Keratinocyte (primary cell): ENCODE measurements at regions not wholly inside any gene's neighbourhood (a gene's known extent, or its start where the extent isn't known, plus 50 kb on each side); places are given as distances from the start of the nearest gene placed in this dataset.

Source experiments
- DNase-seq: peaks from one replicate; pipeline ENCODE4 v3.0.0-alpha.2; 2011; ENCODE audit warnings: low read depth, missing footprints, low spot score
- FAIRE-seq: peaks from 2 replicates; lab custom pipeline; 2011; peaks lifted over from hg19 to GRCh38; lab: Jason Lieb, UNC
- H2AFZ ChIP-seq: 2 replicates; pipeline ENCODE4 v1.6.0; 2012; ENCODE audit warnings: low read length, control low read depth, inconsistent platforms; ENCODE audit not compliant: control insufficient read depth
- H3K27ac ChIP-seq: 2 replicates; pipeline ENCODE4 v1.5.1; 2011; ENCODE audit warnings: low read length; ENCODE audit not compliant: control insufficient read depth, insufficient read depth
- H3K27me3 ChIP-seq: 3 replicates; pipeline ENCODE4 v1.6.0; 2011; ENCODE audit warnings: low read length; ENCODE audit not compliant: control insufficient read depth, insufficient read depth; ENCODE audit errors: extremely low read depth
- H3K36me3 ChIP-seq, 2 experiments: 2 replicates in 1 of 2; 3 replicates in 1 of 2; pipeline ENCODE4 v1.5.1; 2011; ENCODE audit warnings: low read length in 2 of 2, mild to moderate bottlenecking in 1 of 2; ENCODE audit not compliant: control insufficient read depth in 2 of 2, insufficient read depth in 2 of 2; ENCODE audit errors: extremely low read depth in 1 of 2
- H3K4me1 ChIP-seq: 3 replicates; pipeline ENCODE4 v1.5.1; 2011; ENCODE audit warnings: low read length; ENCODE audit not compliant: control insufficient read depth, insufficient read depth; ENCODE audit errors: extremely low read depth
- H3K4me2 ChIP-seq: 3 replicates; pipeline ENCODE4 v1.6.0; 2011; ENCODE audit warnings: low read depth, low read length; ENCODE audit not compliant: control insufficient read depth, insufficient read depth; ENCODE audit errors: extremely low read depth
- H3K4me3 ChIP-seq, 3 experiments: fragments of 200-600 bp in 1 of 3; sonication (generic) in 1 of 3; 2 replicates in 2 of 3; 3 replicates in 1 of 3; pipeline ENCODE4 v1.5.1; 2011 to 2016; ENCODE audit warnings: low read length in 3 of 3, mild to moderate bottlenecking in 3 of 3, control low read depth in 2 of 3, inconsistent platforms in 1 of 3, low read depth in 1 of 3, mixed read lengths in 1 of 3, mixed run types in 1 of 3, moderate library complexity in 1 of 3; ENCODE audit not compliant: control insufficient read depth in 2 of 3, insufficient read depth in 2 of 3; ENCODE audit errors: extremely low read depth in 1 of 3
- H3K79me2 ChIP-seq: 2 replicates; pipeline ENCODE4 v1.6.0; 2012; ENCODE audit warnings: low read length; ENCODE audit not compliant: control insufficient read depth, insufficient read depth
- H3K9ac ChIP-seq: 3 replicates; pipeline ENCODE4 v1.6.0; 2011; ENCODE audit warnings: low read length; ENCODE audit not compliant: control insufficient read depth, insufficient read depth; ENCODE audit errors: extremely low read depth
- H3K9me1 ChIP-seq: 3 replicates; pipeline ENCODE4 v1.6.0; 2011; ENCODE audit warnings: low read length; ENCODE audit not compliant: control insufficient read depth, insufficient read depth; ENCODE audit errors: extremely low read depth
- H3K9me3 ChIP-seq: 2 replicates; pipeline ENCODE4 v1.5.1; 2012; ENCODE audit warnings: low read depth, low read length; ENCODE audit not compliant: control insufficient read depth
- H4K20me1 ChIP-seq: 3 replicates; pipeline ENCODE4 v1.6.0; 2011; ENCODE audit warnings: low read length; ENCODE audit not compliant: control insufficient read depth, insufficient read depth; ENCODE audit errors: extremely low read depth
- EZH2 ChIP-seq: IDR thresholded peaks from one replicate; pipeline ENCODE4 v1.6.1; 2012; ENCODE audit warnings: inconsistent platforms, mild to moderate bottlenecking, low read length, moderate library complexity
- dilution Hi-C: fragments of 300-500 bp; cut with MboI; formaldehyde crosslinking; loops from one replicate; pipeline ENCODE4 v1.7.0; 2020; ENCODE audit warnings: low sequenced_read_pairs; ENCODE audit not compliant: extremely low pct_ligation_motif_present
- TF ChIP-seq, protein P1 (sequence below), 3 experiments: IDR thresholded peaks in 1 of 3; conservative IDR thresholded peaks in 1 of 3; optimal IDR thresholded peaks in 1 of 3; 2 replicates in 2 of 3; 3 replicates in 1 of 3; pipeline versions ENCODE3 to v1.5.1; 2011; ENCODE audit warnings: low read length in 3 of 3, mild to moderate bottlenecking in 3 of 3, moderate library complexity in 2 of 3, control low read depth in 1 of 3, inconsistent platforms in 1 of 3; ENCODE audit not compliant: insufficient read depth in 2 of 3; ENCODE audit errors: extremely low read depth in 1 of 3

DNA sequence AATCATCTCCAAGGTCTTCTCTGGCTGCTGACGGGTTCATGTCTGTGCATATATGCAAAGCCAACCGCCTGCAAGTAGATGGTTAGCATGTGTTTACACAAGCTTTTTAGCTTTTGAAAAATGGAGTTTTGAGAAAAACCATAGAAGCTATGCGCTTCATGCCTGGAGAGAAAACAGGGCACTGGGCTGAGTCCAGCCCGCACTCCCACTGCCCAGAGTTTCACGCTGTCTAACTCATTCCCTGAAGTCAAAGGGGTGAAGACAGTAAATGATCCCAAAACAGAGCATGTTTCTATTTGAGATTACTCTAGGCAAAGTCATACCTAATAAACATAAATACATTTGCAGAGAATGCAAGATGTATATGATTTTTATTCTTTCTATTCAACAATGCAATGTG is 278.8 kb downstream of the IRX2 start:
- Histone ChIP-seq H3K9me3 (no peaks in the 10 kb centered on the region), H4K20me1 (no peaks in the 10 kb centered on the region), H3K9me1 (no peaks in the 10 kb centered on the region), H3K36me3 (no peaks in the 10 kb centered on the region), H3K4me2 (no peak overlapping the region), H2AFZ (no peak overlapping the region), H3K9ac (no peak overlapping the region), H3K79me2 (no peaks in the 10 kb centered on the region), H3K27me3 (no peaks in the 10 kb centered on the region), H3K4me3 (no peak overlapping the region), H3K4me1 (no peaks in the 10 kb centered on the region), H3K27ac (no peak overlapping the region)
- no peak for DNase-seq
- dilution Hi-C loops, result no loop called here
- no peak for FAIRE-seq
- TF ChIP-seq, protein P1, sequence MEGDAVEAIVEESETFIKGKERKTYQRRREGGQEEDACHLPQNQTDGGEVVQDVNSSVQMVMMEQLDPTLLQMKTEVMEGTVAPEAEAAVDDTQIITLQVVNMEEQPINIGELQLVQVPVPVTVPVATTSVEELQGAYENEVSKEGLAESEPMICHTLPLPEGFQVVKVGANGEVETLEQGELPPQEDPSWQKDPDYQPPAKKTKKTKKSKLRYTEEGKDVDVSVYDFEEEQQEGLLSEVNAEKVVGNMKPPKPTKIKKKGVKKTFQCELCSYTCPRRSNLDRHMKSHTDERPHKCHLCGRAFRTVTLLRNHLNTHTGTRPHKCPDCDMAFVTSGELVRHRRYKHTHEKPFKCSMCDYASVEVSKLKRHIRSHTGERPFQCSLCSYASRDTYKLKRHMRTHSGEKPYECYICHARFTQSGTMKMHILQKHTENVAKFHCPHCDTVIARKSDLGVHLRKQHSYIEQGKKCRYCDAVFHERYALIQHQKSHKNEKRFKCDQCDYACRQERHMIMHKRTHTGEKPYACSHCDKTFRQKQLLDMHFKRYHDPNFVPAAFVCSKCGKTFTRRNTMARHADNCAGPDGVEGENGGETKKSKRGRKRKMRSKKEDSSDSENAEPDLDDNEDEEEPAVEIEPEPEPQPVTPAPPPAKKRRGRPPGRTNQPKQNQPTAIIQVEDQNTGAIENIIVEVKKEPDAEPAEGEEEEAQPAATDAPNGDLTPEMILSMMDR (optimal IDR thresholded peaks at IDR 0.05 in 1 of 3, IDR thresholded peaks at IDR 0.05 in 1 of 3, conservative IDR thresholded peaks at IDR 0.05 in 1 of 3; ENCODE audit: extremely low read depth in 1 of 3, insufficient read depth in 2 of 3, low read length in 3 of 3), result no peak
- no peak for TF ChIP-seq EZH2

DNA sequence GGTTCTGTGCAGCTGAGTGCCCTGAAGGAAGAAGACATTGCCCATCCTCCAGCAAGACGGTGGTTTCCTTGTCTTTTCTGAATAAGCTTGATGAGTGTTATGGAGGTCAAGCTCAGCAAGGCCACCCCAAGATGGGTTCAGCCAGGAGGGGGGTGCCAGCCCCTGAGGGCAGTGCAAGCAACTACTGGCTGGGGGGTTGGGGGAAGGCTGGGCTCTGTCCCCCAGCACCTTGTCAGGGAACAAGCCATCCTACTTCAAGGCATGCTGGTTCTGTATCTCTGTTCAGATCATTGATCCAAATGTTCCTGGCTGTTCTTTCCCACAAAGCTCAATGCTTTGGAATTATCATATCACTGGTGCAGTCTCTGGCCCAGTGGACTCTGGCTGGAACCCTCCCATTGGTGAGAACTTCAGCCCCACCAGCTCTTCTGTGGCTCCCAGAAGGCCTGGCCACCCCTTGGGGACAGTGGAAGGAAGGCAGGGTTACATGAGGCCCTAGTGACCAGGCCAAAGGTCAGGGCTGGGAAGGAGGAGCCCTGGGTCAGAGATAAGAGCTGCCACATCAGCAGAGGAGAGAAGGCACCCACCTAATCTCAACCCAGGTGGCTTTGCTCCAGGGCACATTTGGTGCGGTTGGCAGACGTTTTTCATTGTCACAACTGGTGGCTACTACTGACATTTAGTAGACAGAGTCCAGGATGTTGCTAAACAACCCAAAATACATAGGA is 280.2 kb downstream of the IRX2 start:
- Histone ChIP-seq H3K79me2 (no peaks in the 10 kb centered on the region), H3K9ac (no peak overlapping the region), H2AFZ (no peak overlapping the region), H4K20me1 (no peaks in the 10 kb centered on the region), H3K27me3 (no peaks in the 10 kb centered on the region), H3K9me1 (no peaks in the 10 kb centered on the region), H3K4me3 (no peak overlapping the region), H3K27ac (no peak overlapping the region), H3K4me1 (no peaks in the 10 kb centered on the region), H3K36me3 (no peaks in the 10 kb centered on the region), H3K9me3 (no peaks in the 10 kb centered on the region), H3K4me2 (no peak overlapping the region)
- TF ChIP-seq, protein P1 (optimal IDR thresholded peaks at IDR 0.05 in 1 of 3, IDR thresholded peaks at IDR 0.05 in 1 of 3, conservative IDR thresholded peaks at IDR 0.05 in 1 of 3; ENCODE audit: extremely low read depth in 1 of 3, insufficient read depth in 2 of 3, low read length in 3 of 3), result no peak
- TF ChIP-seq EZH2, result no peak
- dilution Hi-C loops, result no loop called here
- FAIRE-seq (no peak), DNase-seq (no peak)
